ENCODE measurements at regions not wholly inside any gene's neighbourhood (a gene's known extent, or its start where the extent isn't known, plus 50 kb on each side); places are given as distances from the start of the nearest gene placed in this dataset.
"Not testable (repeated sequence)": the region's sequence is repeated elsewhere in the genome, so short reads cannot be mapped to it uniquely, and the experiment has no call there.

DNA sequence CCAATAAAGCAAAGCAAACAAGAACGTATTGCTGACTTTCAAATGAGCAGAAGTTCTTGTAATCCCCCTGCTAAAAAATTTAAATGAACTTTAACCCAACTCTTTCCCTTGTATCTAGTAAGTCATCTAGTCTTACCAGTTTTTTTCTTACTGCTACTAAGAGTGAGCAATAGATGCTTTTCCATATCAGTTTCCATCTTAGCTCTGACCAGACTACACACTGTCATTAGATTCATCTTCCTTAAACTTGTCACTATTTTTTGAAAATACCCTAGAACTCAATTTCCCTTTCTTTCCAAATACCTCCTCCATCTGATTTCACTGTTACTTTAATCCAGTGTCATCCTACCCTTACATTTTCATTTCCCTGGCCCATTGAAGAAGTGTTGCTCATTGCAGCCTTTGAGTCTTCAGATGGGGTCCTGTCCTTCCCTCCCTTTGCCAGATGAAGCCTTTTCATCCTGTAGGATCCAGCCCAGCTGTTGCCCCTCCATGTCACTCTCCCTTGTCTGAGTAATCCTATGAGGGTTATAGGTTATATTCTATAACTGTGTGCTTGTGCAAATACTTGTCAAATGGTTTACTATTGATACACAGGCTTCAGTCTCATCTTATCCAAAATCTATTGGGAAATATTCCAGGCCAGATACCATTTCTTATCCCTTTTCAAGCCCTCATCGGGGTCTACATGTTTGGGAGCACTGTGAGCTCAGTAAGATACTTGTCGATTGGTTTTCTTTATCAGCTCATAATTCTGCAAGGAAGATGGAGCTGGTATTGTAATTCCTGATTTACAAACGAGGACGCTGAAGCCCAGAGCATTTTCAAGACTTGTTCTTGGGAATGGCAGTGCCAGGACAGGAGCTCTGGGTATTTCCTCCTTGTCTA, 51.5 kb upstream of the ITGB1 start:
- no peak for DNase-seq (ENCODE audit: low spot score)
- TF ChIP-seq, protein P1, sequence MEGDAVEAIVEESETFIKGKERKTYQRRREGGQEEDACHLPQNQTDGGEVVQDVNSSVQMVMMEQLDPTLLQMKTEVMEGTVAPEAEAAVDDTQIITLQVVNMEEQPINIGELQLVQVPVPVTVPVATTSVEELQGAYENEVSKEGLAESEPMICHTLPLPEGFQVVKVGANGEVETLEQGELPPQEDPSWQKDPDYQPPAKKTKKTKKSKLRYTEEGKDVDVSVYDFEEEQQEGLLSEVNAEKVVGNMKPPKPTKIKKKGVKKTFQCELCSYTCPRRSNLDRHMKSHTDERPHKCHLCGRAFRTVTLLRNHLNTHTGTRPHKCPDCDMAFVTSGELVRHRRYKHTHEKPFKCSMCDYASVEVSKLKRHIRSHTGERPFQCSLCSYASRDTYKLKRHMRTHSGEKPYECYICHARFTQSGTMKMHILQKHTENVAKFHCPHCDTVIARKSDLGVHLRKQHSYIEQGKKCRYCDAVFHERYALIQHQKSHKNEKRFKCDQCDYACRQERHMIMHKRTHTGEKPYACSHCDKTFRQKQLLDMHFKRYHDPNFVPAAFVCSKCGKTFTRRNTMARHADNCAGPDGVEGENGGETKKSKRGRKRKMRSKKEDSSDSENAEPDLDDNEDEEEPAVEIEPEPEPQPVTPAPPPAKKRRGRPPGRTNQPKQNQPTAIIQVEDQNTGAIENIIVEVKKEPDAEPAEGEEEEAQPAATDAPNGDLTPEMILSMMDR (IDR thresholded peaks at IDR 0.05; ENCODE audit: extremely low read depth, insufficient read depth, missing control alignments) = no peak
- in situ Hi-C loops (cut with MboI; ENCODE audit: low pct_unique_long_range_greater_than_20kb, low sequenced_read_pairs, unreplicated experiment) = loop anchor here (5.0 kb wide), 1 partner anchor 217 kb away; no protein-coding TSS in a partner anchor

DNA sequence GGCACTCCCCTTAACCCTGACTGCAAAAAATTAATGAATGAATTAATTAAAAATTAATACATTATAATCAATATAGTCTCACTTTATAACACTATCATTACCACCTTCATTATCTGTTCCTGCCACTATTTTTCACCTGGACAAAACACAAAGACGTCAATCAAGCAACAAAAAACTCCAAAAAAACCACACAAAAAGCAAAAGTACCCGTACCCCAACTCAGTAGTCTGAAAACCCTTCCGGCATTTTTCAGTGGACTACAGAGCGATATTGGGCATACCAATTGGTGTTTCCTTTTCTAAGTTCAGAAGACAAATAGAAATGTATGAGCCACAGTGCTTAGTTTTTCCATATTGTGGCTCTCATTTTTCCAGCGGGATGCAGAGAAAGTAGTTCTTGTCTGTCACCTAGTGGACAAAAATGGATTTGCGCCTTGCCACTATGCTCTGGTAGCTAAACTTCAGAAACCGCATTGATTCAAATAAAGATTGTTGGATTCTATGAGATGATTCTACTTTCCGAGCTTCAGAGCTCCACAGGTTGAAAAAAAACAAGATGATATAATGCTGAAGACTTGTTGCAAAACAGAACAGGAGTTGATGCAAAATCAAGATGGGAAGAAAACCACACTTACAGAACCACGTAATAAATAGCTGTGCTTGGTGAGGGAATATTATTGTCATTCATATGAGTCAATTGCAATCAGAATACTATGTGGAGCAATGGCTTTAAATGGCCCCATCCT, 50.6 kb upstream of the ITGB1 start:
- in situ Hi-C loops (cut with MboI; ENCODE audit: low pct_unique_long_range_greater_than_20kb, low sequenced_read_pairs, unreplicated experiment) = loop anchor here (5.0 kb wide), 1 partner anchor 216 kb away; no protein-coding TSS in a partner anchor
- peak; percentile 70 for DNase-seq (ENCODE audit: low spot score)
- TF ChIP-seq, protein P1 (IDR thresholded peaks at IDR 0.05; ENCODE audit: extremely low read depth, insufficient read depth, missing control alignments) = peak; percentile 89

DNA sequence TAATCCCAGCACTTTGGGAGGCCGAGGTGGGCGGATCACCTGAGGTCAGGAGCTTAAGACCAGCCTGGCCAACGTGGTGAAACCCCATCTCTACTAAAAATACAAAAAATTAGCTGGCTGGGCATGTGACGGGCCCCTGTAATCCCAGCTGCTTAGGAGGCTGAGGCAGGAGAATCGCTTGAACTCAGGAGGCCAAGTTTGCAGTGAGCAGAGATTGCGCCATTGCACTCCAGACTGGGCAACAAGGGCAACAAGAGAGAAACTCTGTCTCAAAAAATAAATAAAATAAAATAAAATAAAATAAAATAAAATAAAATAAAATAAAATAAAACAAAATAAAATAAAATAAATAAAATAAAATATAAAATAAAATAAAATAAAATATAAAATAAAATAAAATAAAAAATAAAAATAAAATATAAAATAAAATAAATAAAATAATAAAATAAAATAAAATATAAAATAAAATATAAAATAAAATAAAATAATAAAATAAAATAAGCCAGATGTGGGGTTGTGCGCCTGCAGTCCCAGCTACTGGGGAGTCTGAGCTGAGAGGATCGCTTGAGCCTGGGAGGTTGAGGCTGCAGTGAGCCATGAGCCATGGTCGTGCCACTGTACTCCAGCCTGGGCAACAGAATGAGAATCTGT, 49.8 kb upstream of the ITGB1 start:
- in situ Hi-C loops (cut with MboI; ENCODE audit: low pct_unique_long_range_greater_than_20kb, low sequenced_read_pairs, unreplicated experiment) = loop anchor here (5.0 kb wide), 1 partner anchor 216 kb away; no protein-coding TSS in a partner anchor
- not testable (repeated sequence) for DNase-seq (ENCODE audit: low spot score)

Data from GM13977 (cell line).